NCI-H1417 treated with DMSO at 0.1 percent for 48 hours (cell line): ENCODE measurements at regions not wholly inside any gene's neighbourhood (a gene's known extent, or its start where the extent isn't known, plus 50 kb on each side); places are given as distances from the start of the nearest gene placed in this dataset.
A peak's percentile ranks its signal among the peaks of the same experiment; 100 is the strongest.

Experiments used
- DNase-seq: peaks from one replicate; lab custom pipeline; 2025; lab: John Stamatoyannopoulos, UW

GRCh38 chr9:106655966-106656365 lies 207.0 kb upstream of the ZNF462 start:
- DNase-seq = no peak

- no peak for DNase-seq
Measured at GRCh38 chr9:106657926-106658325, 205.0 kb upstream of the ZNF462 start.

DNA sequence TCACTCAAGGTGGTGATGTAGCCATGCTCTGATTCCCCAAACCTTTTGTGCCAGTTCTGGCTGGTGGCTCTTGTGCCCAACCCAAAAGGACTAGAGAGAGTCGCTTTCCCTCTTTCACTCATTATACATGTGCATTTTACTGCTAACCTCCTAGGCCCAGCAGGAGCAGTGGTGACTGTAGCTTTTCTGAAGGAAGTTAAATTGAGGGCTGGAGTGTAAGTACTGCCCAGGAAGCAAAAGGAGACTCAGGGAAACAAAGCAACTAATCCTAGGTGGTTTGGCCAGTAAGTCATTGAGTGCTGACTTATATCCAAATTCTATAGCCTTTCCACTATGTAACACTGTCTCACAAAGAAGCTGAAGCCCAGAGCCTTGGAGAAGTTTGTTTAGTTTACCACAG lies 194.4 kb upstream of the ZNF462 start:
- no peak for DNase-seq

- no peak for DNase-seq
Measured at GRCh38 chr9:106669835-106670234, 193.1 kb upstream of the ZNF462 start.

DNA sequence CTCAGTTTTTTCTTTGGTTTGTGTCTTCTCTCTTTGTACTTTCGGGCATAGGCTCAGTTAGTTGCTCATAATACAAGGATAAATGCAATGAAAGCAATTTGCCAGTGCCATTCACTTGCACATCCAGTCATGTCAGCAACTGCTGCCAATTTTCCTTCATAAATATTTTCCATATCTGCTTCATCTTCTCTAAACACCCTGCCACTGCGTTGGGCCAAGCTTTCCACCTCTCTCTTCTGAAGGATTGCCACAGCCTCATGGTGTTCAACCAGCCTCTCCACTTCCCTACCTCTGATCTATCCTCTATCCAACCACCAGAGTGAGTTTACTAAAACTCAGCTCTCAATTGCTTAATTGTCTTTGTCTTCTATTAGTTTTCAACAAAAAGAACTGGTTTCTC lies 192.5 kb upstream of the ZNF462 start:
- DNase-seq = no peak

GRCh38 chr9:106675780-106676179 lies 187.2 kb upstream of the ZNF462 start:
- DNase-seq = no peak

GRCh38 chr9:106677374-106677773 lies 185.6 kb upstream of the ZNF462 start:
- DNase-seq = no peak

DNA sequence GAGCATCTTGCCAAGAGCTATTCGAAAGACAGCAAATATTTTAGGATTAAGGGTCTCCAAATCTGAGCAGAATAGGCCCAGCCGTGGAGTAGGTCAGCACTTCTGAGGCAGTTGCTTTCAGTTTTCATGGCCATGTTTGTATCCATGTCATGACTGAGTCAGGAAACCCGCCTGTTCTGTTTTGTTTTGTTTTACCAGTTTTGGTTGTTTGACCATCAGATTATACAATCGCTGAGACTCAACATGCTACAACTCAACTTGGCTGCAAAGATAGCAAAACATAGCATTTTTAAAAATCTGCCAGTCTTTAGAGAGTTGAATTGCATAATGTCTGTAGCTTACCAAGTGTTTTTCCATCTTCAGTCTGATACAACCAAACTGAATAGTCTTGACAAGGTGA lies 185.1 kb upstream of the ZNF462 start:
- no peak for DNase-seq

DNA sequence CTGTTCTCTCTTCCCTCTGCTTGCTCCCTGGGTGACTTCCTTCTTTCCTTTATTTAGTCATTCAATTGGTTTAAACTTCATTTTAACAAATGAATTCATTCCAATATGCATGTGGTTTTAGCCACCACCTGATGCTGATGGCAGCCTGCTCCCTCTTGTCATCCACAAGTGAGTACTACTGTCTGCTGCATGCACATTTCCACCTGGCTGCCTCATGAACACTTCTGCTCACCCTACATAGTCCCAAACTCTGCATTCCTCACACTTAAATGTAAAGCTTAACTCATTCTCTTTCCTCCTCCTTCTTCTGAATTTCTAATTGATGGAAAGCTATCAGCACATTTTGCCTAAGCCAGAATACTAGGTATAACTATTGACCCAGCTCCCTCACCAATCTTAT lies 184.7 kb upstream of the ZNF462 start:
- DNase-seq = no peak

GRCh38 chr9:106682420-106682819 lies 180.5 kb upstream of the ZNF462 start:
- no peak for DNase-seq

- DNase-seq = no peak
Measured at GRCh38 chr9:106683454-106683853, 179.5 kb upstream of the ZNF462 start.

DNA sequence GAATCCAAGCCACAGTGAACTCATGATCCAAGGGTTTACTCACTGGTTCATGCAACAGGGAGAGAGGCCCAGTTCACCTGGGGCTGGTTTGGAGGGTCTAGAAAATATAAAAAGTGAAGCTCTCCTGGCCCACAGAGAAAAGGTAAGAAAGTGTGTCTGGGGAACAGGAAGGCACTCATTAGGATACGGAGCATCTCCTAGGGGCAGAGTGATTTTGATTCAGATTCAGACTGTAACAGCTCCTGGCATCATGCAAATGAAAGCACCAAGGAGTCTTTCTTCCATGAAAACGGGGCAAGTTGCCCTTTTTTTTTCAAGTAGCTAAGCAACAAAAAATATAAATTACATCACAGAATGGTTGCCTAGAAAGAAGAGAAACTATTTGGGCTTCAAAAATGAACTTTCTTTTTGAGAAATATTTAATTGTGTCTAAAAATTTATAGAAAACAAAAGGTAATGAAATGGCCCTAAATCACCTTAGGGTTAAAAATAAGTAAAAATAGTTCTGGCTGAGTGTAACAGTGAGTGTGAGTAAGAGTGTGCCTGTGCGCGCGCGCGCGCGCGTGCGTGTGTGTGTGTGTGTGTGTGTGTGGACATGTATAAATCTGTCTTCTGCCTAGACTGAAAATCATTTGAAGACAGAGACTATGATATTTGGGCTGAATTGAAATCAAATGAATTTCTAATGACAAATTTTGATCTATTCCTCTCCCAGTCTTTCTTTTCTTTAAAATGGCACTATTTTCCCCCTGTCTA lies 177.8 kb upstream of the ZNF462 start:
- DNase-seq = no peak

GRCh38 chr9:106689089-106689488 lies 173.9 kb upstream of the ZNF462 start:
- no peak for DNase-seq

- DNase-seq = no peak
Measured at GRCh38 chr9:106691627-106692026, 171.3 kb upstream of the ZNF462 start.

DNA sequence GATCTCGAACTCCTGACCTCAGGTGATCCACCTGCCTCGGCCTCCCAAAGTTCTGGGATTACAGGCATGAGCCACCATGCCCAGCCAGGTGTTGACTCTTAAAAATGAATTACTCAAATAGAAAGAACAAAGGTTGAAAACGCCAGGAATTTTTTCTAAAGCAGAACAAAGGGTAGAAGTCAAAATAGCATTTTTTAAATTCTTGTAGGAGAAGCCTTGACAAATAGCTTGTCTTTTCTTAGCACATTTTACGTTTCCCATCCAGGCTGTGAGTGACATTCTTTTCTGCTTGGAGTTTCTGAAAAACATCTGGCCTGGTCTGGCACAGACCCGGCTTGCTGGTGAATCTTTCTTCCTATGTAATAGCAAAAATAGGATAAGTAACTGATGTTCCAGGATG lies 169.4 kb upstream of the ZNF462 start:
- no peak for DNase-seq

- no peak for DNase-seq
Measured at GRCh38 chr9:106696804-106697203, 166.2 kb upstream of the ZNF462 start.

DNA sequence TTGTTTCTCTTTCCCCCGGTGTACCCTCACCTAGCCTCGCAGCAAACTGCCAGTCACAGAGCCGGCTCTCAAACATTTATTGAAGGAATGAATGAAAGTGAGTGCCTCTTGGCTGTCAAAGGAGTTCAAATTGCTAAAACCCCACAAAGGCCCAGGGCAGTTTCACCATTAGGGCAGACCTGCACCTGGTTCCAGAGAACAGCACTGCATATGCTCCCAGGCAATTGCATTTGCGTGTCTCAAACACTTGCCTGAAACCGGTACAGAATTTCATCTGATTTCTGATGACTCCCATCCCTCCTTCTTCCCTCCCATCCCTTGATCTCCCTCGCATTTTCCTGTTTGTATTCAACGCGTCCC lies 165.6 kb upstream of the ZNF462 start:
- DNase-seq = no peak

- peak; percentile 39 for DNase-seq
Measured at GRCh38 chr9:106697750-106698502, 165.0 kb upstream of the ZNF462 start.

DNA sequence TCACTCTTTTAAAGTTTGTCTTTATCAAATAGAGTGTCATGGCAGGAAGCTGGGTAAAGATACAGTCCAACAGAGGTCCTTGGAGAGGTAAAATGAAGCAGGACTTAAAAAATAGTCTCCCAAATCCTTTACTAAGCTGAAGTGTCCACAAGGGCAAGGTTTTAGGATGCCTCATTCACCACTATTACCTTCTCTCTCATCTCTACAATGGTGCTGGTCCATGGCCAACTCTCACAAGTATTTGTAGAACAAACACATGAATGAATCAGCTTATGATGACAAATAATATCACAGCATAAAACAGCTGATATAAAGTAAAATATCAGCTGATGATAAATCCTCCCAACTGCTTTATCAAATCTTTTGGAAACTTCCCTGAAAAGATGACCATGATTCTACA lies 162.3 kb upstream of the ZNF462 start:
- no peak for DNase-seq

DNA sequence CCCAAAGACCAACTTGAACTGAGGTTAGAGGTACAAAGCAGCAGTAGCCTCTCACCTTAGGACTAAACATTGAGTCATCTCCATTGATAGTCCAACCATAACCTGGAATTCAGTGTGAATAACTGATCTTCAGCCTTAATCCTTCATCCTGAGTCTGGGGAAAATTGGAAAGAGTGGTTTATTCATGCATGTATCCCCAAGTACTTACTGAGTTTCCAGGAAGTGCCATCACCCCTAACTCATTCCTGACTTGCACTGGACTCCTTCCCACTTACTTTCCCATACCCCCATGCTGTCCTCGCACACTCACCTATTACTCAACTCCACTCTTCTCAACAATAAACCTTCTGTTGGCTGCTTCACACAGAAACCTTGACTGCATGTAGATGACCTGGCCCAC lies 161.4 kb upstream of the ZNF462 start:
- DNase-seq = no peak

GRCh38 chr9:106704056-106704615 lies 158.8 kb upstream of the ZNF462 start:
- no peak for DNase-seq

DNA sequence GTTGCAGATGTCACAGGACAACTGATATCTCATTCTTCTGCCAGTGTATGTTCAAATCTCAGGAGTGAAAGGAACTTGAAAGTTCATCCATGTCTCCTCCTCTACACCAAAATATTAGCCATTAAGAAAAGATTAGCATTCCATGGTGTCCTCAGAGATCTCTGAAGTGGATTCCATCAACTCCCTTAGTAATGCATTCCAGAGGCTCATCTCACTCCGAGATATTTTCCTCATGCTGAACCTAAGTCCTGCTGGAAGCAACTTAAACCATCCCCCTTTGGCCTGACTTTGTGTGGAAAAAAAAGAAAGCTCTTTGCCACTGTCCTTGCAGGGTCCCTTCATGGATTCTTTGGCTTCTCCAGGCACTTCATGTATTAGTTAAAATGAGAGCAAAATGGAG lies 155.7 kb upstream of the ZNF462 start:
- DNase-seq = no peak

- no peak for DNase-seq
Measured at GRCh38 chr9:106707738-106708474, 155.1 kb upstream of the ZNF462 start.
